Lower leg skin (tissue), 3 donors: ENCODE measurements at regions not wholly inside any gene's neighbourhood (a gene's known extent, or its start where the extent isn't known, plus 50 kb on each side); places are given as distances from the start of the nearest gene placed in this dataset.

Source experiments
- POLR2A ChIP-seq, 2 donors: fragments of 450-650 bp; IDR thresholded peaks; one replicate each; pipeline ENCODE4 v1.6.1; 2016 to 2017; ENCODE audit warnings: antibody characterized with exemption in 2 of 2, mild to moderate bottlenecking in 1 of 2, moderate library complexity in 1 of 2
- TF ChIP-seq, protein P1 (sequence below), 3 donors: fragments of 450-650 bp; IDR thresholded peaks; one replicate each; pipeline ENCODE4 v1.5.1; 2016; ENCODE audit warnings: antibody characterized with exemption in 3 of 3, mild to moderate bottlenecking in 3 of 3, moderate library complexity in 2 of 3

DNA sequence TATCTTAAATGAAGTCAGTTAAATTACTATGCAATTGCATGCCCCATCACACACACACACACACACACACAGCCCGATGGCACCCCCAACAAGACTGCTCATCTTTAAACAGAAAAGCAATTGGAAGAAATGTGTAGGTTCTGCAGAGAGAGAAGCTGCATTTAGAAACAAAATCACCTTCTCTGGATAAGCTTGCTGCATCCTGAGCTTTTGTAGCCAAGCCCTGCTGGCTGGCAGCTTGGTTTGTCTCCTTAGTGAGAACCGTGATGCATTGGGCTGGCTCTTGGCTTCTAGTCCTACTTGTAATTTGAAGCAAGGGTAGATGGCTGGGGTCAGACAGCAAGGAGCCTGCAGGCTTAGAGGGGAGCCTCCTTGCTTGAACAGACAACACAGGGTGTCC, 153.8 kb downstream of the SOX9 start:
- TF ChIP-seq, protein P1, sequence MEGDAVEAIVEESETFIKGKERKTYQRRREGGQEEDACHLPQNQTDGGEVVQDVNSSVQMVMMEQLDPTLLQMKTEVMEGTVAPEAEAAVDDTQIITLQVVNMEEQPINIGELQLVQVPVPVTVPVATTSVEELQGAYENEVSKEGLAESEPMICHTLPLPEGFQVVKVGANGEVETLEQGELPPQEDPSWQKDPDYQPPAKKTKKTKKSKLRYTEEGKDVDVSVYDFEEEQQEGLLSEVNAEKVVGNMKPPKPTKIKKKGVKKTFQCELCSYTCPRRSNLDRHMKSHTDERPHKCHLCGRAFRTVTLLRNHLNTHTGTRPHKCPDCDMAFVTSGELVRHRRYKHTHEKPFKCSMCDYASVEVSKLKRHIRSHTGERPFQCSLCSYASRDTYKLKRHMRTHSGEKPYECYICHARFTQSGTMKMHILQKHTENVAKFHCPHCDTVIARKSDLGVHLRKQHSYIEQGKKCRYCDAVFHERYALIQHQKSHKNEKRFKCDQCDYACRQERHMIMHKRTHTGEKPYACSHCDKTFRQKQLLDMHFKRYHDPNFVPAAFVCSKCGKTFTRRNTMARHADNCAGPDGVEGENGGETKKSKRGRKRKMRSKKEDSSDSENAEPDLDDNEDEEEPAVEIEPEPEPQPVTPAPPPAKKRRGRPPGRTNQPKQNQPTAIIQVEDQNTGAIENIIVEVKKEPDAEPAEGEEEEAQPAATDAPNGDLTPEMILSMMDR (IDR thresholded peaks at IDR 0.05): no peak
- no peak for TF ChIP-seq POLR2A (IDR thresholded peaks at IDR 0.05)
